AG04450 (cell line): ENCODE measurements at regions not wholly inside any gene's neighbourhood (a gene's known extent, or its start where the extent isn't known, plus 50 kb on each side); places are given as distances from the start of the nearest gene placed in this dataset.
A peak's percentile ranks its signal among the peaks of the same experiment; 100 is the strongest.

ENCODE experiments used
- CTCF ChIA-PET: fragments of 300-600, 350-600 bp; formaldehyde crosslinking; extraction: SDS; loops from one replicate; lab custom pipeline; 2022; ENCODE audit warnings: antibody characterized with exemption, inconsistent platforms; lab: Charles Lee
- POLR2A ChIA-PET: fragments of 350-600 bp; formaldehyde crosslinking; extraction: SDS; loops from one replicate; lab custom pipeline; 2021; ENCODE audit warnings: antibody characterized with exemption, inconsistent platforms; lab: Yijun Ruan, JAX
- DNase-seq: peaks from one replicate; pipeline ENCODE4 v3.0.0-alpha.2; 2011; ENCODE audit warnings: low read depth, low spot score
- H3K27ac ChIP-seq: one replicate; pipeline ENCODE4 v1.5.1; 2012; ENCODE audit warnings: low read depth, low read length, control low read depth
- H3K27me3 ChIP-seq: one replicate; pipeline ENCODE4 v1.6.0; 2012; ENCODE audit warnings: low read length; ENCODE audit not compliant: control insufficient read depth, insufficient read depth
- H3K4me3 ChIP-seq: 2 replicates; pipeline ENCODE4 v1.5.1; 2011; ENCODE audit warnings: mild to moderate bottlenecking, low read depth, low read length, control low read depth
- H3K9me3 ChIP-seq: 2 replicates; pipeline ENCODE4 v1.5.1; 2012; ENCODE audit warnings: low read length; ENCODE audit not compliant: control insufficient read depth, insufficient read depth
- CTCF ChIP-seq: IDR thresholded peaks from 2 replicates; pipeline ENCODE4 v1.5.1; 2011; ENCODE audit warnings: low read depth, low read length, control low read depth, inconsistent platforms

DNA sequence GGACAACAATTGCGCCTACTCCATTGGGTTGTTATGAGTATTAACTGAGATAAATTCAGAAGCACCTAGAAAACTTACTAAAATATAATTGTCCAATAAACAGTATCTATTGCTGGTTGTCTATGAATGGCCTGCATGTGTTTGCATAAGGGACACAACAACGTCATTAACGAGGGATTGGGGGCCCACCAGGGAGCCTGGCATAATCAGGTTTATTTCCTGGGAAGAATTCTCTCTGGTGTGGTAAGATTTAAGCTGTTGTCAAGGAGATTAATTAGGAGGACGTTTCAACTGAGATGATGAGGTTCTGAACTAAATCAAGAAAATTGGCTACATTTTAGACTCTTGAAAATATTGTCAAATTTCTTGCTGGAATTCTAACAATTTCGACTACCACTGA lies 176.1 kb upstream of the CDIN1 start:
- POLR2A ChIA-PET: no interaction called here
- no peak for DNase-seq
- no peak overlapping the region for H3K4me3 ChIP-seq
- H3K9me3 ChIP-seq: no peaks in the 10 kb centered on the region
- no peak for TF ChIP-seq CTCF
- H3K27me3 ChIP-seq: no peaks in the 10 kb centered on the region
- no peak overlapping the region for H3K27ac ChIP-seq
- CTCF ChIA-PET: no interaction called here

- ChIA-PET POLR2A (no interaction called here), CTCF (no interaction called here)
- H3K27me3 ChIP-seq: no peaks in the 10 kb centered on the region
- no peak for TF ChIP-seq CTCF
- H3K27ac ChIP-seq: no peak overlapping the region
- H3K4me3 ChIP-seq: no peak overlapping the region
- no peaks in the 10 kb centered on the region for H3K9me3 ChIP-seq
- DNase-seq: no peak
These were observed 173.1 kb upstream of the CDIN1 start for GRCh38 chr15:36406366-36406765.

DNA sequence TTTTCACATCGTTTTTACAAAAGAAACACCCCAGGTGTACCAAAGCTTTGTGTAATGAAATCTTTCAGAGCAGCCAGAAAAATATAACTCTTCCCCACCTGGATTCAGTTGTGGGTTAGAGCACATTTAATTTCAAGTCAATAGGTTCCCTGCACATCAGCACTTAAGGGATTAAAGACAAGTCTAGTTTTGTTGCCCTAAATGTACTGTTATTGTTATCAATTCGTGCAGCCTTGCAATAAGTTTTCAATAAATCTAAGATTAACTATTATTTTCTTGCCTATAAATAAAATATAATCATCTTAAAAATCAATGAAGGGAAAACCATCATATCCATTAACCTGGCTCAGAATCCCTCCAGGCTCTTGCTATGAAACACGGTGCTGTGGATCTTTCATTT lies 172.5 kb upstream of the CDIN1 start:
- ChIA-PET CTCF (no interaction called here), POLR2A (no interaction called here)
- Histone ChIP-seq H3K27me3 (no peaks in the 10 kb centered on the region), H3K9me3 (no peaks in the 10 kb centered on the region), H3K27ac (no peak overlapping the region), H3K4me3 (no peak overlapping the region)
- no peak for TF ChIP-seq CTCF
- DNase-seq: no peak

GRCh38 chr15:36407647-36408046 lies 171.8 kb upstream of the CDIN1 start:
- Histone ChIP-seq H3K27ac (no peak overlapping the region), H3K9me3 (no peaks in the 10 kb centered on the region), H3K27me3 (no peaks in the 10 kb centered on the region), H3K4me3 (no peak overlapping the region)
- TF ChIP-seq CTCF: no peak
- ChIA-PET POLR2A (no interaction called here), CTCF (no interaction called here)
- peak; percentile 23 for DNase-seq

DNA sequence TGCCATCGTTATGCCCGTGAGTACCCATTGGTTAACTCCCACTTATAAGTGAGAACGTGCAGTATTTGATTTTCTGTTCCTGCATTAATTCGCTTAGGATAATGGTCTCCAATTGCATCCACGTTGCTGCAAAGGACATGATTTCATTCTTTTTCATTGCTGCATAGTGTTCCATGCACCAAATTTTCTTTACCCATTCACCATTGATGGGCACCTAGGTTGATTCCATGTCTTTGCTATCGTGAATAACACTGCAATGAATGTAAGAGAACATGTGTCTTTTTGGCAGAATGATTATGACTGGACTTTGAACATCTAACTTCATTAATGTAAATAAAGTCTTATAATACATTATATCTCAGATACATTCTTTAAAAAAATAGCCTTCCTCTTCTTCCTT lies 169.6 kb upstream of the CDIN1 start:
- no peak for TF ChIP-seq CTCF
- no peak for DNase-seq
- Histone ChIP-seq H3K4me3 (no peak overlapping the region), H3K27ac (no peak overlapping the region), H3K27me3 (no peaks in the 10 kb centered on the region), H3K9me3 (no peaks in the 10 kb centered on the region)
- ChIA-PET POLR2A (no interaction called here), CTCF (no interaction called here)
